Esophagus squamous epithelium (tissue), 4 donors: ENCODE measurements at regions not wholly inside any gene's neighbourhood (a gene's known extent, or its start where the extent isn't known, plus 50 kb on each side); places are given as distances from the start of the nearest gene placed in this dataset.

Experiments
- CTCF ChIP-seq, 6 experiments: fragments of 450-650 bp in 4 of 6; fragments of 200-600 bp in 2 of 6; sonication (generic) in 2 of 6; IDR thresholded peaks; one replicate each; pipeline ENCODE4 v1.5.1; 2016 to 2019; ENCODE audit warnings: antibody characterized with exemption in 6 of 6, mild to moderate bottlenecking in 4 of 6, moderate library complexity in 4 of 6
- POLR2A ChIP-seq, 4 donors: fragments of 450-650 bp; IDR thresholded peaks; one replicate each; pipeline ENCODE4 v1.6.1; 2017; ENCODE audit warnings: antibody characterized with exemption in 4 of 4, mild to moderate bottlenecking in 4 of 4, moderate library complexity in 3 of 4

GRCh38 chr14:26965490-26965889 lies 367.7 kb upstream of the NOVA1 start:
- TF ChIP-seq CTCF (IDR thresholded peaks at IDR 0.05) (no peak), POLR2A (IDR thresholded peaks at IDR 0.05) (no peak)
